ENCODE measurements at regions not wholly inside any gene's neighbourhood (a gene's known extent, or its start where the extent isn't known, plus 50 kb on each side); places are given as distances from the start of the nearest gene placed in this dataset.

- TF ChIP-seq EZH2phosphoT487 (IDR thresholded peaks at IDR 0.05; ENCODE audit: low read length) (no peak), EZH2 (optimal IDR thresholded peaks at IDR 0.05; ENCODE audit: low read depth, low read length) (no peak), CTCF (IDR thresholded peaks at IDR 0.05; ENCODE audit: low read length) (no peak)
- no peaks in the 10 kb centered on the region for H4K20me1 ChIP-seq (ENCODE audit: insufficient read depth, low read length)
- no peak overlapping the region for H2AFZ ChIP-seq (ENCODE audit: low read length)
These were observed 173.7 kb downstream of the CAND1 start for GRCh38 chr12:67442896-67443295.

GRCh38 chr12:67444542-67444941 lies 175.4 kb downstream of the CAND1 start:
- H3K9me2 ChIP-seq (replicated peaks; ENCODE audit: insufficient read depth, low read length), result no peaks in the 10 kb centered on the region
- H4K20me1 ChIP-seq (ENCODE audit: insufficient read depth, low read length), result no peaks in the 10 kb centered on the region
- no peak overlapping the region for H3K27ac ChIP-seq (ENCODE audit: low read length)
- DNase-seq, result no peak
- H3K9ac ChIP-seq (ENCODE audit: low read length), result no peak overlapping the region
- H2AFZ ChIP-seq (ENCODE audit: low read length), result no peak overlapping the region
- H3K4me2 ChIP-seq (ENCODE audit: low read depth, low read length), result no peak overlapping the region
- peaks cover 12% of the 10 kb centered on the region for H3F3A ChIP-seq (ENCODE audit: insufficient read depth, low read length)
- no peaks in the 10 kb centered on the region for H3K27me3 ChIP-seq (replicated peaks; ENCODE audit: insufficient read depth, low read length)
- H3K4me1 ChIP-seq (ENCODE audit: low read length), result peaks cover 21% of the 10 kb centered on the region
- H3K36me3 ChIP-seq (replicated peaks; ENCODE audit: insufficient read depth, low read length), result no peaks in the 10 kb centered on the region
- H3K4me3 ChIP-seq (ENCODE audit: low read length), result no peak overlapping the region
- no peak for TF ChIP-seq CTCF (IDR thresholded peaks at IDR 0.05; ENCODE audit: low read length)
- H3K9me3 ChIP-seq (replicated peaks; ENCODE audit: insufficient read depth, low read length), result no peaks in the 10 kb centered on the region
- no peaks in the 10 kb centered on the region for H3K79me2 ChIP-seq (ENCODE audit: low read length)

More at GRCh38 chr12:67442896-67443295, 173.7 kb downstream of the CAND1 start:
- H3K9me2 ChIP-seq (replicated peaks; ENCODE audit: insufficient read depth, low read length), result no peaks in the 10 kb centered on the region
- no peak overlapping the region for H3K27ac ChIP-seq (ENCODE audit: low read length)
- H3K36me3 ChIP-seq (replicated peaks; ENCODE audit: insufficient read depth, low read length), result no peaks in the 10 kb centered on the region
- no peaks in the 10 kb centered on the region for H3K27me3 ChIP-seq (replicated peaks; ENCODE audit: insufficient read depth, low read length)
- DNase-seq, result no peak
- no peaks in the 10 kb centered on the region for H3F3A ChIP-seq (ENCODE audit: insufficient read depth, low read length)
- H3K4me3 ChIP-seq (ENCODE audit: low read length), result no peak overlapping the region
- H3K4me1 ChIP-seq (ENCODE audit: low read length), result peaks cover 8% of the 10 kb centered on the region; the same call in 1 of the 2 replicates
- H3K4me2 ChIP-seq (ENCODE audit: low read depth, low read length), result no peak overlapping the region
- H3K9me3 ChIP-seq (replicated peaks; ENCODE audit: insufficient read depth, low read length), result no peaks in the 10 kb centered on the region
- H3K9ac ChIP-seq (ENCODE audit: low read length), result no peak overlapping the region
- H3K79me2 ChIP-seq (ENCODE audit: low read length), result no peaks in the 10 kb centered on the region

- Histone ChIP-seq H3K27me3 (replicated peaks; ENCODE audit: insufficient read depth, low read length) (no peaks in the 10 kb centered on the region), H3F3A (ENCODE audit: insufficient read depth, low read length) (peaks cover 33% of the 10 kb centered on the region), H3K79me2 (ENCODE audit: low read length) (no peaks in the 10 kb centered on the region), H4K20me1 (ENCODE audit: insufficient read depth, low read length) (no peaks in the 10 kb centered on the region), H3K36me3 (replicated peaks; ENCODE audit: insufficient read depth, low read length) (no peaks in the 10 kb centered on the region), H3K9ac (ENCODE audit: low read length) (no peak overlapping the region), H3K9me2 (replicated peaks; ENCODE audit: insufficient read depth, low read length) (no peaks in the 10 kb centered on the region), H3K27ac (ENCODE audit: low read length) (no peak overlapping the region), H3K9me3 (replicated peaks; ENCODE audit: insufficient read depth, low read length) (no peaks in the 10 kb centered on the region), H3K4me3 (ENCODE audit: low read length) (no peak overlapping the region), H3K4me1 (ENCODE audit: low read length) (peaks cover 39% of the 10 kb centered on the region), H3K4me2 (ENCODE audit: low read depth, low read length) (no peak overlapping the region), H2AFZ (ENCODE audit: low read length) (no peak overlapping the region)
- DNase-seq, result no peak
- no peak for TF ChIP-seq EZH2phosphoT487 (IDR thresholded peaks at IDR 0.05; ENCODE audit: low read length)
- no peak for TF ChIP-seq CTCF (IDR thresholded peaks at IDR 0.05; ENCODE audit: low read length)
- no peak for TF ChIP-seq EZH2 (optimal IDR thresholded peaks at IDR 0.05; ENCODE audit: low read depth, low read length)
These were observed 177.6 kb downstream of the CAND1 start for GRCh38 chr12:67446716-67447115.

Data from MM.1S (cell line).